ENCODE measurements at regions not wholly inside any gene's neighbourhood (a gene's known extent, or its start where the extent isn't known, plus 50 kb on each side); places are given as distances from the start of the nearest gene placed in this dataset.
A peak's percentile ranks its signal among the peaks of the same experiment; 100 is the strongest.
"Not testable (repeated sequence)": the region's sequence is repeated elsewhere in the genome, so short reads cannot be mapped to it uniquely, and the experiment has no call there.

DNA sequence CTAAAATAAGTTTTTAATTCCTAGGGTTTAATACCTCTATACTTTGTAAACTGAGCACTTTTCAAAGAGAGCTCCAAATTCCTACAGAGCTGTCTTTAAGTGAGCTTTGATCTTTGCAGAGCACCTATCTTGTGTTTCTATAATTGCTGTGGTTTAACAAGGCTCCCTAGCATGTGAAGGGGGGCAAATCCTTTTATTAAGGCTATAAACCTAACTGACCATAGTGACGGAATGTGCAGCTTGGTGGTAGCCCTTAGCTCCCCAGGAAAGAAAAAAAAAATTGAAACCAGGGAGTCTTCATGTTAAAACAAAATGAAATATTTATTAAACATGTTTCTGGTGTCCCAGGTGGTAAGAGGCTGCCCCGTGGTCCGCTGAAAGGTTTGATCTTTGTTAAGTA lies 78.6 kb upstream of the ETAA1 start:
- no peak for DNase-seq

DNA sequence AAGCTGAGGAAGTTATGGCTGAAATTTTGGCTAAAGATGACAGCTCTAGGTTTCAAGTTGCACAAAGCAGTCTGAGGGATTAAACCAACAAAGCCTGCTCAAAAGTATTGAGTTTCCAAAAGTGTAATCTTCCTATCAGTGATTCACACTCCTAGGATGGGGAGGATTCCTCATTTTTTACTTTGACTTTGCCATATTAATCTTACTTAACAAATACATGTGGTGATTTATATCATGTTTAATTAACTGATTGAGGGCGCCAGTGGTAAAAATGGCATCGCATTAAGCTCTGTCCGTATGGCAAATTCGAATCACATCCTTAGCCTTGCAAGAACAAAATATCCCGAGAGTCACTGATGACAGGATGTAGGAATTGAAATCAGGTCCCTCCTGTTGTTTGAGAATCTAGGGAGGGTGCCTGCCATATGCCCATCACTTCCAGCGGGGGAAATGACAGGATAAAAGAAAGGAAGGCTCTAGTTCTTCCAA lies 78.1 kb upstream of the ETAA1 start:
- no peak for DNase-seq

DNA sequence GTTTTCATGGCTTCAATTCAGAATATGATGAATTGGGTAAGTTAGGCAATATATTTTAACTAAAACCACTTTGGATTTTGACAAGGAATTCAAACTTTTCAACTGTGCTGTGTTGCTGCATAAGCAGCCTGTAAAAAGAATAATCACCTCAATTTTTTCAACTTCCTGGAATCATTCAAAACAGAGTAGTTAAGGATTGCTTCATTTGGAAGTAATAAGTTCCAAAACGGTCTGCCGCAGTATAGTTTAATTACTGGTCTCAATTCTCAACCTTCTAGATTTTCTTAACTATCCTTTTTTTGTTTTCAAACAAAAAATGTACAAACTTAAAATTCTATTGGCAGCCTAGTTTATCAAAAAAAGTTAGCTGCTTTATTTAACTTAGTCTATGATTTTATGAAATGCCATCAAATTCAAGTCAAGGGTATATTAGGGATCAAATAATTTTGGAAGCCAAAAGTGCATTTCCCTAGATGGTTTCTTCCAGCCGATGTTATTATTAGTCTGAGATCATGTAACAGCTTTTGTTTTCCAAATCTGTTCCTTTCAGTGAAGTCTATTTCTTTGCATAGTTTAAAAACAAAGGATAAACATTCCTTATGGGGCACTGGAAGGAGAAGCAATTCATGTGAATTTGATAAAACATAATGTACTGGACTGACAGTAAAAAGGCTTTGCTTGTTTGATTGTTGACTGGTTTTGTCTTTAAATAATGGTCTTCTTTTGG lies 76.1 kb upstream of the ETAA1 start:
- DNase-seq, result no peak

DNA sequence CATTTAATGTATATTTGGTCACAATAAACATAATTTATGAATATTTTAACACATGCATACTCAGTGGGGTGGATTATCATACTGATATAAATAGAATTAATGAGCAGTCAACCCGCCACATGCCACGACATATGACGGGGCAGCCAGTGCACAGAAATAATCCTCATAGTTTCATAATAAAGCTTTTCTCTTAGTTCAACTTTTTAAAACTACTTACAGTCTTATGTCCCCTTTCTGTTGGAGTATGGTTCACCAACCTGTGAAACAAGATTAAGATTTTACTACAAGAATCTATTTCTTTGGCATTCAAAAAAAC lies 75.6 kb upstream of the ETAA1 start:
- DNase-seq, result no peak

- peak; percentile 76 for DNase-seq
Measured at GRCh38 chr2:67322353-67323001, 74.7 kb upstream of the ETAA1 start.

- DNase-seq, result no peak
Measured at GRCh38 chr2:67323209-67323991, 73.7 kb upstream of the ETAA1 start.

GRCh38 chr2:67329513-67329912 lies 67.6 kb upstream of the ETAA1 start:
- no peak for DNase-seq

DNA sequence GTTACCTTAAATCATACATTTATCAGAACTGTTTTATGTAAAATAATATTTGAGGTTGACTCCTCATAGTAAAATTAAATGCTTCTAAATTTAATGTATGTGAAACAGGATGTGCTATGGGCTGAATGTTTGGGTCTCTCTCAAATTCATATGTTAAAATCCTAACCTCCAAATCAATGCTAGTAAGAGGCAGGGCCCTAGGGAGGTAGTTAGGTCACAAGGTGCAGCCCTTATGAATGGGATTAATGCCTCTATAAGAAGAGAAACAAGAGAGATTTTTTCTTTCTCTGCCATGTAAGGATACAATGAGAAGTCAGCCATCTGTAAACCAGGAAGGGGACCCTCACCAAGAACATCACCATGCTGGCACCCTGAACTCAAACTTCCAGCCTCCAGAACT lies 67.2 kb upstream of the ETAA1 start:
- DNase-seq, result no peak

- not testable (repeated sequence) for DNase-seq
Measured at GRCh38 chr2:67331419-67332086, 65.6 kb upstream of the ETAA1 start.

DNA sequence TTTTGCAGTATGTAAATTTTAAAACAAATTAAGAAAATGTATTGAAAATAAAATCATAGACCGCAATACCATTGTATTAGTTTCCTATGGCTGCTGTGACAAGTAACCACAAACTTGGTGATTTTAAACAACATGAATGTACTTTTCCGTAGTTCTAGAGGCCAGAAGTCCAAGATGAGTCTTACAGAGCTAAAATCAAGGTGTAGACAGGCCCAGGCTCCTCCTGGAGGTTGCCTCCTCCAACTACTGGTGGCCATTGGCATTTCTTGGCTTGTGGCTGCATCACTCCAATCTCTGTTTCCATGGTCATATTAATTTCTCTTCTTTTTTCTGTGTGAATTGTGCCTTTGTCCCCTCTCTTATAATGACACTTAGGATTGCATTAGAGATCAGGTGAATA lies 59.2 kb upstream of the ETAA1 start:
- no peak for DNase-seq

GRCh38 chr2:67338601-67339233 lies 58.4 kb upstream of the ETAA1 start:
- DNase-seq, result no peak

- DNase-seq, result no peak
Measured at GRCh38 chr2:67339234-67339885, 57.8 kb upstream of the ETAA1 start.

DNA sequence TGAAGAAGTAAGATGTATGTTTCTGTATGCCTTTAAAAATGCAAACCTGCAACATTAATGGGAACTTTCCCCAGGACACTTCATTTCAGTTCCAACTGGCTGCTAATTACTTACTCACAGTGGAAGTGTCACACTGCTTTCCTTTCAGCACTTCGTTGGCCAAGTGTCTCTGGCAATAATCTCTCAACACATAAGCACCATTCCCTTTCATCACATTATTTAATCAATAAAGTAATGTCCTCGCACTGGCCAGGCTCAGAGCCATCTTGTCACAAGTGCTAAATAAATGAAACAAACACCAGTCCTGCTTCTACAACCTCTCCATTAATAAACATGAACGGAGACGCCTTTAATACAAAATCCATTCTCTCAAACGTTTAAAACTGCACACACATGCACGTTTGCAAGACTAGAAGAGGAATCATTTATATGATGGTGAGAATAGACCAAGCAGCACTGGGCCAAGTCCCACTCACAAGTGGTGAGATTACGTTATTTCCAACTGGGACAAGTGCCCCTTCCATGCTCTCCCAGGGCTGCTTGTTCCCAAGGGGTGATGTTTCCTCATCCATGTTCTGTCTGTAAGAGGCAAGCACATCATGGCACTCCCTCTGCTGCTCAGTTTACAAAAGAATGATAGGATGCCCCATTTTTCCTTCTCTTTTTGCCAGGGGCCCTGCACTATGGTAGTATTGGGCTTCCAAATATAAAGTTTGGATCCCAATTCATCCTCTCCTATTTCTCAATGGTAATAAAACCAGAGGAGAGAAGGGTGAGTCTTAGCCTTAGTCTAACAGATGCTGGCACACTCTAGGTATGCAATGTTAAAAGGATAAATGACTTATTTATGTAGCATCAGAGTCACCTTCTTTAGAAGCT lies 56.8 kb upstream of the ETAA1 start:
- DNase-seq, result no peak

DNA sequence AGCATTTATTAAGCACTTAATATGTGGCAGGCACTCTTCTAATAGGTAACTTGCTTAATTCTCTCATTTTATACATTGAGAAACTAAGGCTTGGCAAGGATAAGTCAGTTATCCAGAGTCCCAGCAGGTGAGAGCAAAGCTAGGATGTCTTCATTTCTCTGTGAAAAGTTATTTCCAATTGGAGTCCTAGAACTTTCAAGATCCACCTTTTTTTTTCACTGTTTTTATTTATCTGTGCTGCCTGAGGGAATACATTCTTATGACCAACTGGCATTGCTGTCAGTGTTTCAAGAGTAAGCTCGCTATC lies 56.2 kb upstream of the ETAA1 start:
- no peak for DNase-seq

DNA sequence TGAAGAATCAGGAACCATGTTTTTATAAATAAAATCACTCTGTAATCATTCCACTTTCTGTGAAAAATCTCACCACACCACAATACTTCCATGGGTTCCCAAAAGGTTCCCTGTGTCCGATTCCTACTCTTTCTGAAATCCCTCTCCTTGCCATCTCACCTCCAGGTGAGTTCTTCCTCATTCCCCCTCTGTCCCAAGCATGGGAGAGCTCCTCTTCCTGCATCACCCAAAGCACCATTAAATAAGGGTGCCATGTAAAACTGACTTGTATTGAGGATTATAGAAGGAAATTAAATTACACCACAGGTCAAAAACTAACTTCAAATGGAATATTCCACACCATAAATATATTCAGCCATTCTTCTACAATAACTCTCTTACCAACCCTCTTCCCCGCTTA lies 55.8 kb upstream of the ETAA1 start:
- no peak for DNase-seq

GRCh38 chr2:67342394-67342793 lies 54.7 kb upstream of the ETAA1 start:
- DNase-seq, result no peak

GRCh38 chr2:67346718-67347407 lies 50.3 kb upstream of the ETAA1 start:
- no peak for DNase-seq
